ENCODE measurements at regions not wholly inside any gene's neighbourhood (a gene's known extent, or its start where the extent isn't known, plus 50 kb on each side); places are given as distances from the start of the nearest gene placed in this dataset.

- H3K23ac ChIP-seq (ENCODE audit: low read length in 2 of 2), result no peak overlapping the region
- H2BK15ac ChIP-seq (ENCODE audit: low read depth, poor library complexity, severe bottlenecking), result no peak overlapping the region
- H3K27me3 ChIP-seq (ENCODE audit: control insufficient read depth in 1 of 2, insufficient read depth in 1 of 2, low read length in 2 of 2), result no peaks in the 10 kb centered on the region
- no peak overlapping the region for H3K14ac ChIP-seq (ENCODE audit: low read length in 2 of 2)
- H3K4me2 ChIP-seq (ENCODE audit: low read length, poor library complexity, severe bottlenecking), result no peak overlapping the region
- 29% methylated on average over 1 of the region's 1 CpG for WGBS
- no peaks in the 10 kb centered on the region for H3K9me3 ChIP-seq (ENCODE audit: control insufficient read depth, low read length)
- H4K91ac ChIP-seq (ENCODE audit: low read length), result no peak overlapping the region
- no peaks in the 10 kb centered on the region for H3K79me1 ChIP-seq (replicated peaks; ENCODE audit: low read length, poor library complexity, severe bottlenecking)
- H3K18ac ChIP-seq (ENCODE audit: low read depth in 1 of 2, low read length in 2 of 2), result peak overlapping the region in 1 of 2 experiments; percentile 62
- no peaks in the 10 kb centered on the region for H3K4me1 ChIP-seq (ENCODE audit: control insufficient read depth, insufficient read depth, low read depth, low read length)
- H2AFZ ChIP-seq (ENCODE audit: low read depth, low read length), result no peak overlapping the region
- DNase-seq, result no peak
- H3K9ac ChIP-seq (ENCODE audit: low read length), result no peak overlapping the region
- no peak overlapping the region for H2BK12ac ChIP-seq (ENCODE audit: low read length in 2 of 2)
- no peak overlapping the region for H2BK5ac ChIP-seq (ENCODE audit: low read depth, low read length, poor library complexity, severe bottlenecking)
- no peak overlapping the region for H3K4me3 ChIP-seq (ENCODE audit: insufficient read depth in 1 of 2, low read depth in 1 of 2, low read length in 2 of 2)
- H4K8ac ChIP-seq (ENCODE audit: low read length), result no peak overlapping the region
- no peak overlapping the region for H3K4ac ChIP-seq (ENCODE audit: low read depth in 1 of 2, low read length in 2 of 2)
- no peak overlapping the region for H3K27ac ChIP-seq (ENCODE audit: low read length, poor library complexity, severe bottlenecking)
- H3K36me3 ChIP-seq (ENCODE audit: control insufficient read depth in 1 of 2, insufficient read depth in 2 of 2, low read depth in 1 of 2, low read length in 2 of 2), result no peaks in the 10 kb centered on the region
- no peak overlapping the region for H2BK120ac ChIP-seq (ENCODE audit: low read depth, low read length)
- H2AK5ac ChIP-seq (ENCODE audit: low read length, severe bottlenecking), result no peak overlapping the region
Measured at GRCh38 chr2:226514895-226515294, 284.7 kb downstream of the IRS1 start.

- Histone ChIP-seq H3K9ac (ENCODE audit: low read length) (no peak overlapping the region), H4K91ac (ENCODE audit: low read length) (no peak overlapping the region), H3K18ac (ENCODE audit: low read depth in 1 of 2, low read length in 2 of 2) (no peak overlapping the region), H2BK120ac (ENCODE audit: low read depth, low read length) (no peak overlapping the region), H3K4me3 (ENCODE audit: insufficient read depth in 1 of 2, low read depth in 1 of 2, low read length in 2 of 2) (no peak overlapping the region), H2BK12ac (ENCODE audit: low read length in 2 of 2) (peak overlapping the region in 1 of 2 experiments; percentile 66), H3K36me3 (ENCODE audit: control insufficient read depth in 1 of 2, insufficient read depth in 2 of 2, low read depth in 1 of 2, low read length in 2 of 2) (no peaks in the 10 kb centered on the region), H4K8ac (ENCODE audit: low read length) (no peak overlapping the region), H2AK5ac (ENCODE audit: low read length, severe bottlenecking) (no peak overlapping the region), H2AFZ (ENCODE audit: low read depth, low read length) (no peak overlapping the region), H3K4ac (ENCODE audit: low read depth in 1 of 2, low read length in 2 of 2) (no peak overlapping the region), H2BK15ac (ENCODE audit: low read depth, poor library complexity, severe bottlenecking) (no peak overlapping the region), H3K4me1 (ENCODE audit: control insufficient read depth, insufficient read depth, low read depth, low read length) (peaks cover 2% of the 10 kb centered on the region), H3K4me2 (ENCODE audit: low read length, poor library complexity, severe bottlenecking) (no peak overlapping the region), H3K23ac (ENCODE audit: low read length in 2 of 2) (no peak overlapping the region), H3K14ac (ENCODE audit: low read length in 2 of 2) (no peak overlapping the region), H3K27me3 (ENCODE audit: control insufficient read depth in 1 of 2, insufficient read depth in 1 of 2, low read length in 2 of 2) (no peaks in the 10 kb centered on the region), H2BK5ac (ENCODE audit: low read depth, low read length, poor library complexity, severe bottlenecking) (peak overlapping the region; percentile 48), H3K79me1 (replicated peaks; ENCODE audit: low read length, poor library complexity, severe bottlenecking) (no peaks in the 10 kb centered on the region), H3K9me3 (ENCODE audit: control insufficient read depth, low read length) (no peaks in the 10 kb centered on the region), H3K27ac (ENCODE audit: low read length, poor library complexity, severe bottlenecking) (no peak overlapping the region)
- DNase-seq, result no peak
- 81% methylated on average over 3 of the region's 4 CpGs for WGBS
Measured at GRCh38 chr2:226511311-226511710, 288.3 kb downstream of the IRS1 start.

- H2BK120ac ChIP-seq (ENCODE audit: low read depth, low read length), result no peak overlapping the region
- H2AFZ ChIP-seq (ENCODE audit: low read depth, low read length), result no peak overlapping the region
- H2AK5ac ChIP-seq (ENCODE audit: low read length, severe bottlenecking), result no peak overlapping the region
- peaks cover 2% of the 10 kb centered on the region for H3K4me1 ChIP-seq (ENCODE audit: control insufficient read depth, insufficient read depth, low read depth, low read length)
- no peaks in the 10 kb centered on the region for H3K9me3 ChIP-seq (ENCODE audit: control insufficient read depth, low read length)
- H3K9ac ChIP-seq (ENCODE audit: low read length), result no peak overlapping the region
- no peaks in the 10 kb centered on the region for H3K36me3 ChIP-seq (ENCODE audit: control insufficient read depth in 1 of 2, insufficient read depth in 2 of 2, low read depth in 1 of 2, low read length in 2 of 2)
- H3K27me3 ChIP-seq (ENCODE audit: control insufficient read depth in 1 of 2, insufficient read depth in 1 of 2, low read length in 2 of 2), result no peaks in the 10 kb centered on the region
- H2BK12ac ChIP-seq (ENCODE audit: low read length in 2 of 2), result no peak overlapping the region
- H3K18ac ChIP-seq (ENCODE audit: low read depth in 1 of 2, low read length in 2 of 2), result no peak overlapping the region
- H4K8ac ChIP-seq (ENCODE audit: low read length), result no peak overlapping the region
- H3K23ac ChIP-seq (ENCODE audit: low read length in 2 of 2), result no peak overlapping the region
- no peak overlapping the region for H3K4ac ChIP-seq (ENCODE audit: low read depth in 1 of 2, low read length in 2 of 2)
- no peak overlapping the region for H2BK5ac ChIP-seq (ENCODE audit: low read depth, low read length, poor library complexity, severe bottlenecking)
- WGBS, result 100% methylated on average over 1 of the region's 2 CpGs
- no peak overlapping the region for H3K27ac ChIP-seq (ENCODE audit: low read length, poor library complexity, severe bottlenecking)
- H2BK15ac ChIP-seq (ENCODE audit: low read depth, poor library complexity, severe bottlenecking), result no peak overlapping the region
- H3K4me3 ChIP-seq (ENCODE audit: insufficient read depth in 1 of 2, low read depth in 1 of 2, low read length in 2 of 2), result no peak overlapping the region
- H3K14ac ChIP-seq (ENCODE audit: low read length in 2 of 2), result no peak overlapping the region
- no peak overlapping the region for H4K91ac ChIP-seq (ENCODE audit: low read length)
- no peak for DNase-seq
- no peak overlapping the region for H3K4me2 ChIP-seq (ENCODE audit: low read length, poor library complexity, severe bottlenecking)
- no peaks in the 10 kb centered on the region for H3K79me1 ChIP-seq (replicated peaks; ENCODE audit: low read length, poor library complexity, severe bottlenecking)
Measured at GRCh38 chr2:226508683-226509082, 290.9 kb downstream of the IRS1 start.

GRCh38 chr2:226508005-226508404 is 291.6 kb downstream of the IRS1 start:
- no peak overlapping the region for H3K27ac ChIP-seq (ENCODE audit: low read length, poor library complexity, severe bottlenecking)
- no peak overlapping the region for H4K91ac ChIP-seq (ENCODE audit: low read length)
- H3K9me3 ChIP-seq (ENCODE audit: control insufficient read depth, low read length), result no peaks in the 10 kb centered on the region
- no peak overlapping the region for H3K18ac ChIP-seq (ENCODE audit: low read depth in 1 of 2, low read length in 2 of 2)
- H2AK5ac ChIP-seq (ENCODE audit: low read length, severe bottlenecking), result peak overlapping the region; percentile 13
- H2BK5ac ChIP-seq (ENCODE audit: low read depth, low read length, poor library complexity, severe bottlenecking), result no peak overlapping the region
- H3K14ac ChIP-seq (ENCODE audit: low read length in 2 of 2), result no peak overlapping the region
- H3K36me3 ChIP-seq (ENCODE audit: control insufficient read depth in 1 of 2, insufficient read depth in 2 of 2, low read depth in 1 of 2, low read length in 2 of 2), result no peaks in the 10 kb centered on the region
- no peak overlapping the region for H4K8ac ChIP-seq (ENCODE audit: low read length)
- no peak overlapping the region for H2BK15ac ChIP-seq (ENCODE audit: low read depth, poor library complexity, severe bottlenecking)
- no peak for DNase-seq
- H3K27me3 ChIP-seq (ENCODE audit: control insufficient read depth in 1 of 2, insufficient read depth in 1 of 2, low read length in 2 of 2), result no peaks in the 10 kb centered on the region
- H3K4me3 ChIP-seq (ENCODE audit: insufficient read depth in 1 of 2, low read depth in 1 of 2, low read length in 2 of 2), result no peak overlapping the region
- no peak overlapping the region for H3K4ac ChIP-seq (ENCODE audit: low read depth in 1 of 2, low read length in 2 of 2)
- no peak overlapping the region for H3K23ac ChIP-seq (ENCODE audit: low read length in 2 of 2)
- H2AFZ ChIP-seq (ENCODE audit: low read depth, low read length), result no peak overlapping the region
- no peak overlapping the region for H3K9ac ChIP-seq (ENCODE audit: low read length)
- H2BK12ac ChIP-seq (ENCODE audit: low read length in 2 of 2), result no peak overlapping the region
- no peak overlapping the region for H3K4me2 ChIP-seq (ENCODE audit: low read length, poor library complexity, severe bottlenecking)
- WGBS, result 100% methylated on average over 2 of the region's 3 CpGs
- H3K4me1 ChIP-seq (ENCODE audit: control insufficient read depth, insufficient read depth, low read depth, low read length), result peaks cover 2% of the 10 kb centered on the region
- no peaks in the 10 kb centered on the region for H3K79me1 ChIP-seq (replicated peaks; ENCODE audit: low read length, poor library complexity, severe bottlenecking)
- no peak overlapping the region for H2BK120ac ChIP-seq (ENCODE audit: low read depth, low read length)

Data from mesenchymal stem cell (in vitro differentiated cells and primary cell).